Panc1 (cell line): ENCODE measurements at regions not wholly inside any gene's neighbourhood (a gene's known extent, or its start where the extent isn't known, plus 50 kb on each side); places are given as distances from the start of the nearest gene placed in this dataset.
"Not testable (repeated sequence)": the region's sequence is repeated elsewhere in the genome, so short reads cannot be mapped to it uniquely, and the experiment has no call there.

Experiments used
- ATAC-seq: fragments of 200-7000 bp; cut with Tn5 transposase; 2 replicates; pipeline ENCODE4 v1.9.1; 2020; ENCODE audit warnings: mild to moderate bottlenecking, moderate library complexity
- BruUV-seq: library from RNA; stranded (reverse); fragments of 400-500 nt; replicated peaks from 2 replicates; lab custom pipeline; 2021; lab: Mats Ljungman, UMichigan
- CTCF ChIA-PET: fragments of 300-600 bp; sonication (Branson Sonifier 250); formaldehyde crosslinking; loops from one replicate; lab custom pipeline; 2022; ENCODE audit warnings: antibody characterized with exemption; lab: Charles Lee
- POLR2A ChIA-PET: fragments of 300-600 bp; sonication (Branson Sonifier 250); formaldehyde crosslinking; loops from one replicate; lab custom pipeline; 2022; ENCODE audit warnings: antibody characterized with exemption; lab: Charles Lee
- DNase-seq: peaks from one replicate; pipeline ENCODE4 v3.0.0-alpha.2; 2010; ENCODE audit warnings: low read depth, low spot score
- H3K27ac ChIP-seq: 2 replicates; pipeline ENCODE4 v1.5.1; 2011; ENCODE audit warnings: mild to moderate bottlenecking, low read length, inconsistent platforms
- H3K27me3 ChIP-seq: fragments of 200-500 bp; sonication (Bioruptor generic); 2 replicates; pipeline ENCODE4 v1.6.0; 2014; ENCODE audit warnings: low read length, inconsistent platforms; ENCODE audit not compliant: control insufficient read depth, insufficient read depth
- H3K36me3 ChIP-seq: fragments of 200-500 bp; sonication (Bioruptor generic); 2 replicates; pipeline ENCODE4 v1.5.1; 2014; ENCODE audit warnings: inconsistent platforms, mild to moderate bottlenecking, low read length, moderate library complexity; ENCODE audit not compliant: control insufficient read depth, insufficient read depth
- H3K4me1 ChIP-seq: 2 replicates; pipeline ENCODE4 v1.5.1; 2011; ENCODE audit warnings: inconsistent platforms, mild to moderate bottlenecking, low read length, moderate library complexity; ENCODE audit not compliant: control insufficient read depth, insufficient read depth
- H3K4me3 ChIP-seq, 2 experiments: 2 replicates each; pipeline ENCODE4 v1.5.1; 2011 to 2012; ENCODE audit warnings: low read depth in 2 of 2, low read length in 2 of 2, mild to moderate bottlenecking in 2 of 2, inconsistent platforms in 1 of 2, moderate library complexity in 1 of 2
- H3K9me3 ChIP-seq: fragments of 200-500 bp; sonication (Bioruptor generic); 2 replicates; pipeline ENCODE4 v1.5.1; 2014; ENCODE audit warnings: low read depth, mild to moderate bottlenecking, inconsistent platforms, low read length, moderate library complexity; ENCODE audit not compliant: control insufficient read depth, insufficient read depth
- CTCF ChIP-seq: fragments of 450-650 bp; IDR thresholded peaks from 2 replicates; pipeline ENCODE4 v1.5.1; 2017; ENCODE audit warnings: mild to moderate bottlenecking
- POLR2AphosphoS5 ChIP-seq: IDR thresholded peaks from 2 replicates; pipeline ENCODE4 v1.6.1; 2012; ENCODE audit warnings: mild to moderate bottlenecking, low read depth, low read length, moderate library complexity
- REST ChIP-seq, 2 experiments: IDR thresholded peaks; 2 replicates each; pipeline ENCODE4 v1.6.1; 2011 to 2012; ENCODE audit warnings: low read depth in 2 of 2, control low read depth in 1 of 2, low read length in 1 of 2, mild to moderate bottlenecking in 1 of 2, moderate library complexity in 1 of 2; ENCODE audit not compliant: insufficient read depth in 1 of 2
- SIN3A ChIP-seq: IDR thresholded peaks from 2 replicates; pipeline ENCODE4 v1.6.1; 2012; ENCODE audit warnings: low read depth, mild to moderate bottlenecking, low read length, moderate library complexity, borderline replicate concordance; ENCODE audit not compliant: insufficient read depth
- TCF7L2 ChIP-seq: IDR thresholded peaks from 2 replicates; pipeline ENCODE4 v1.6.1; 2011; ENCODE audit warnings: mild to moderate bottlenecking, low read depth, low read length, inconsistent platforms
- in situ Hi-C: cut with HindIII; loops from 2 replicates; pipeline ENCODE4 v1.10.0; 2016; ENCODE audit warnings: low sequenced_read_pairs, low pct_unique_long_range_greater_than_20kb
- intact Hi-C: fragments of 100-400 bp; cut with micrococcal nuclease; formaldehyde crosslinking; loops from one replicate; pipeline ENCODE4 v1.10.0; 2022; ENCODE audit not compliant: unreplicated experiment

GRCh38 chr3:106447723-106448301 lies 579.0 kb upstream of the CBLB start:
- no peak for ATAC-seq
- BruUV-seq: no TSS peak
- intact Hi-C loops (no loop called here), in situ Hi-C loops (no loop called here)
- H3K36me3 ChIP-seq: no peaks in the 10 kb centered on the region
- no peak for DNase-seq
- H3K9me3 ChIP-seq: no peaks in the 10 kb centered on the region
- ChIA-PET POLR2A (no interaction called here), CTCF (no interaction called here)
- no peak overlapping the region for H3K4me3 ChIP-seq
- no peak for TF ChIP-seq TCF7L2
- TF ChIP-seq SIN3A: no peak
- TF ChIP-seq POLR2AphosphoS5: no peak
- no peak for TF ChIP-seq CTCF
- TF ChIP-seq REST (IDR thresholded peaks at IDR 0.05; ENCODE audit: insufficient read depth in 1 of 2, low read depth in 2 of 2, low read length in 1 of 2): no peak
- no peaks in the 10 kb centered on the region for H3K27me3 ChIP-seq
- H3K4me1 ChIP-seq: no peaks in the 10 kb centered on the region
- no peak overlapping the region for H3K27ac ChIP-seq

- H3K27me3 ChIP-seq, H3K9me3 ChIP-seq, POLR2A ChIA-PET, H3K4me1 ChIP-seq, in situ Hi-C loops, CTCF ChIA-PET, BruUV-seq, H3K4me3 ChIP-seq, H3K36me3 ChIP-seq, intact Hi-C loops, DNase-seq, H3K27ac ChIP-seq, ATAC-seq: not testable (repeated sequence)
Measured at GRCh38 chr3:106448372-106448966, 579.7 kb upstream of the CBLB start.

- CTCF ChIA-PET: no interaction called here
- H3K27me3 ChIP-seq: no peaks in the 10 kb centered on the region
- in situ Hi-C loops: no loop called here
- intact Hi-C loops: no loop called here
- H3K27ac ChIP-seq: no peak overlapping the region
- H3K4me1 ChIP-seq: no peaks in the 10 kb centered on the region
- DNase-seq (no peak), ATAC-seq (no peak)
- H3K36me3 ChIP-seq: no peaks in the 10 kb centered on the region
- TF ChIP-seq CTCF (no peak), SIN3A (no peak), POLR2AphosphoS5 (no peak), REST (IDR thresholded peaks at IDR 0.05; ENCODE audit: insufficient read depth in 1 of 2, low read depth in 2 of 2, low read length in 1 of 2) (no peak), TCF7L2 (no peak)
- POLR2A ChIA-PET: no interaction called here
- no peaks in the 10 kb centered on the region for H3K9me3 ChIP-seq
- H3K4me3 ChIP-seq: no peak overlapping the region
- BruUV-seq: no TSS peak
Measured at GRCh38 chr3:106452096-106452495, 583.3 kb upstream of the CBLB start.
